ENCODE measurements at regions not wholly inside any gene's neighbourhood (a gene's known extent, or its start where the extent isn't known, plus 50 kb on each side); places are given as distances from the start of the nearest gene placed in this dataset.

GRCh38 chr20:57880571-57880892, 170.7 kb upstream of the PMEPA1 start:
- Histone ChIP-seq H3K4me3 (ENCODE audit: extremely low read depth in 1 of 4, insufficient read depth in 2 of 4, low read depth in 3 of 4, low read length in 4 of 4) (no peak overlapping the region), H3K23ac (ENCODE audit: insufficient read length) (no peak overlapping the region), H2AFZ (ENCODE audit: low read length) (no peak overlapping the region), H3K36me3 (ENCODE audit: control insufficient read depth in 2 of 4, insufficient read depth in 4 of 4, low read length in 3 of 4) (no peaks in the 10 kb centered on the region), H3K23me2 (ENCODE audit: low read depth, low read length) (no peaks in the 10 kb centered on the region), H3K9me3 (ENCODE audit: insufficient read depth in 2 of 2, low read depth in 1 of 2, low read length in 1 of 2) (no peaks in the 10 kb centered on the region), H3K27me3 (replicated peaks in 1 of 4; ENCODE audit: control insufficient read depth in 3 of 4, extremely low read depth in 1 of 4, insufficient read depth in 3 of 4, low read length in 3 of 4) (no peaks in the 10 kb centered on the region), H2BK12ac (ENCODE audit: low read depth, low read length) (no peak overlapping the region), H3K56ac (replicated peaks; ENCODE audit: insufficient read length, low read depth, low read length) (no peak overlapping the region), H3K27ac (ENCODE audit: low read depth, low read length) (no peak overlapping the region), H2BK15ac (ENCODE audit: low read length) (no peak overlapping the region), H4K8ac (ENCODE audit: extremely low read depth, insufficient read depth, low read length) (no peak overlapping the region), H3K18ac (ENCODE audit: extremely low read depth, low read length) (no peak overlapping the region), H3K9ac (replicated peaks in 1 of 4; ENCODE audit: extremely low read depth in 1 of 4, low read depth in 3 of 4, low read length in 3 of 4) (no peak overlapping the region), H3K79me2 (ENCODE audit: control insufficient read depth in 1 of 2, insufficient read depth in 2 of 2, low read length in 2 of 2) (no peaks in the 10 kb centered on the region), H3K79me1 (ENCODE audit: low read depth, low read length) (no peaks in the 10 kb centered on the region), H2BK20ac (ENCODE audit: low read length) (no peak overlapping the region), H3K14ac (ENCODE audit: insufficient read length) (no peak overlapping the region), H2BK120ac (replicated peaks; ENCODE audit: low read depth, low read length) (no peak overlapping the region), H3K4me1 (replicated peaks in 1 of 4; ENCODE audit: control insufficient read depth in 3 of 4, insufficient read depth in 4 of 4, low read length in 3 of 4) (peaks cover 0 to 4% (median 1%) of the 10 kb centered on the region in 4 experiments; a peak in 2 of 7 replicates), H2AK5ac (ENCODE audit: low read depth, low read length) (no peak overlapping the region), H4K5ac (ENCODE audit: insufficient read length, low read depth, low read length) (no peak overlapping the region), H3K4ac (replicated peaks; ENCODE audit: insufficient read length, low read depth, low read length) (no peak overlapping the region), H2BK5ac (ENCODE audit: low read depth, low read length) (no peak overlapping the region), H3K4me2 (ENCODE audit: insufficient read depth in 1 of 2, low read depth in 2 of 2, low read length in 2 of 2) (no peak overlapping the region), H4K20me1 (replicated peaks in 1 of 2; ENCODE audit: control insufficient read depth in 1 of 2, insufficient read depth in 2 of 2, low read length in 2 of 2) (no peaks in the 10 kb centered on the region), H4K91ac (replicated peaks; ENCODE audit: insufficient read length, low read length) (no peak overlapping the region)
- TF ChIP-seq SP1 (IDR thresholded peaks at IDR 0.05; ENCODE audit: low read depth, low read length) (no peak), RFX5 (IDR thresholded peaks at IDR 0.05; ENCODE audit: borderline replicate concordance, low read depth, low read length) (no peak), E2F6 (IDR thresholded peaks at IDR 0.05) (no peak), GTF2F1 (IDR thresholded peaks at IDR 0.05; ENCODE audit: borderline replicate concordance, low read depth, low read length) (no peak), ATF2 (IDR thresholded peaks at IDR 0.05; ENCODE audit: low read length) (no peak), CHD2 (IDR thresholded peaks at IDR 0.05; ENCODE audit: low read length) (no peak), CBX8 (IDR thresholded peaks at IDR 0.05; ENCODE audit: borderline replicate concordance, low read depth, low read length) (no peak), GABPA (IDR thresholded peaks at IDR 0.05; ENCODE audit: borderline replicate concordance, insufficient read depth, low read length) (no peak), PHF8 (conservative IDR thresholded peaks at IDR 0.05; ENCODE audit: low read depth, low read length) (no peak)
- FAIRE-seq = no peak
- DNase-seq (ENCODE audit: low read depth in 1 of 2, low spot score in 2 of 2) = no peak
- CTCF ChIA-PET (ENCODE audit: partially characterized antibody) = interaction anchor here (1.2 to 1.7 kb wide), 2 partner anchors 17 to 49 kb away, joined by 3 to 4 read pairs; no protein-coding TSS in a partner anchor
- POLR2A ChIA-PET (ENCODE audit: partially characterized antibody) = no interaction called here

All from H1 (cell line).